Right renal pelvis (tissue), 4 donors: ENCODE measurements at regions not wholly inside any gene's neighbourhood (a gene's known extent, or its start where the extent isn't known, plus 50 kb on each side); places are given as distances from the start of the nearest gene placed in this dataset.

Source experiments
- DNase-seq, 4 donors: peaks; one replicate each; pipeline ENCODE4 v3.0.0-alpha.2; 2013; ENCODE audit warnings: low read depth in 4 of 4, low spot score in 3 of 4, missing footprints in 1 of 4

DNA sequence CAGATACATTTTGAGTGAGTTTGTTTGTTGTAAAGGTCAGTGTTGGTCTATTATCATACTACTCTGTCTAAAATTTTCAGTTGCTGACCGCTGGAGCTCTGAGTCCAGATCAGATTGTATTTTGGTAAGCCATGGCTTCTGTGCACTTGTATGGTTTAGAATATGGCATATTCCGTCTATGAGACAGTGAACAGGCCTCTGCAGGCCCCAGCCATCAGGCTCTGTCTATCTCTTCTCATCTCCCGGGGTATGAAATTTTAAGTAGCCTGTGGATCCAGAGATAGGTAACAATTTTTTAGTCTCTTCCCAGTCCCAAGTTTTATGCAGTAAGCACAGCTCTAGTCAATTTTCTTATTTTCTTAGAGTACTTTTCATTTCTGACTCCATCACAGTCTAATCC, 1929.1 kb upstream of the SEL1L start:
- DNase-seq, result no peak

- DNase-seq, result peak in 3 of 4 donors; percentile 24 to 38 (median 28)
These were observed 1929.9 kb upstream of the SEL1L start for GRCh38 chr14:83463500-83464098.

DNA sequence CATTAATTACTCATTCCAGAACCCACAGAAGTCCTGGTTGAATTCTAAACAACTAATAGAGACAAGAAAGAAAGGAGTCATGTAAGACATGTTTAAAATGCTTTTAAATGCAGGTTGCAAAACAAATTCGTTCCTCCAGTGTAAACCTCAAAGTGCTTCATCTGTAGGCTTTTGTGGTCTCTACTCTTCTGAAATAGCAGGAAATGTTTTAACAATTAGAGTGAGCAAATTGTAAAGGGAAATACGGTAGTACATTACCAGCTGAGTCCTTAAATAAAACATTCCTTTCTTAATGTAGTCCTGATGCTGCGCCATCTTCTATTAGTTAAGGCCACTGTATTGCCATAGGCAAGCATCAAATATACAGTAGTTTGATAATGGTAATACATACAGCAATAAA, 1934.2 kb upstream of the SEL1L start:
- DNase-seq, result no peak

- peak; percentile 10 to 41 (median 21) for DNase-seq
These were observed 1936.8 kb upstream of the SEL1L start for GRCh38 chr14:83470466-83470865.

- DNase-seq, result no peak
These were observed 1937.5 kb upstream of the SEL1L start for GRCh38 chr14:83470959-83471695.

GRCh38 chr14:83473416-83474235, 1940.0 kb upstream of the SEL1L start:
- DNase-seq, result no peak

- no peak for DNase-seq
These were observed 1945.1 kb upstream of the SEL1L start for GRCh38 chr14:83478741-83479140.

DNA sequence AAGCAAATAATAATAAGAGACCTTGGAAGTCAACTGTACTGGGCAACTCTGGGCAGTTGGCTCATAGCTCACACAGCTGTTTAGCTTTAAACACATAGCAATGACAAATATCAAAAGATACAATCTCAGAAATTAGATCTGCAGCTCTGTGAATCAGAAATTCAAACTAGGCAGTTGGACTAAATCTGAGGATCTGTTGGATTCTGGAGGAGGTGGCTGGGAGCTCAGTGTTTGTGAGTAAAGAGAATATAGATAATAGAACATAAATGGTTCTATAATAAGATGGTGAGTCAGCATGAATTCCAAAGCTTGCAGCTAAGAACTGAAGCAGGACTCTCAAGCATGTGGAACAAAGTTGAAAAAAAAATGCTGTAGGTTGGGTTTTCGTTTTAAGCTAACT, 1949.4 kb upstream of the SEL1L start:
- no peak for DNase-seq

DNA sequence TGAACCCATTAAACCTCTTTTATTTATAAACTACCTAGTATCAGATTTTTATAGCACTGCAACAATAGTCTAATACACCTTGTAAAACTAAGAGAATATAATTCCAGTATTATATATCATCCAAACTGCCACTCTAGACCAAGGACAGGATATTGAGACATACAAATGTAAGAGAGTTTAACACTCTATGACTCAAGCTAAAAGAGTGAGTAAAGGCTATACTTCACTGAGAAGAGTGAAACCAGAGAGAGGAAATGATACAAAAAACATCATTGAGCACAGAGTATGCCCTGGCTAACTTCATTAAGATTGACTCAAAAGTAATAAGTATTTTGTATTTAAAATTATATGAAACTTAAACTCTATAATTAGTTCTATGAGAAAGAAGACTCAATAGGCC, 1951.9 kb upstream of the SEL1L start:
- no peak for DNase-seq

- DNase-seq, result no peak
These were observed 1957.4 kb upstream of the SEL1L start for GRCh38 chr14:83491091-83491490.

- peak in 1 of 4 donors; percentile 1 for DNase-seq
These were observed 1987.2 kb upstream of the SEL1L start for GRCh38 chr14:83520837-83521236.

GRCh38 chr14:83529531-83529930, 1995.9 kb upstream of the SEL1L start:
- DNase-seq, result no peak

- DNase-seq, result no peak
These were observed 1996.2 kb upstream of the FLRT2 start for GRCh38 chr14:83533734-83534133.

GRCh38 chr14:83534995-83535394, 1994.9 kb upstream of the FLRT2 start:
- DNase-seq, result no peak

- no peak for DNase-seq
These were observed 1994.5 kb upstream of the FLRT2 start for GRCh38 chr14:83535444-83535843.

DNA sequence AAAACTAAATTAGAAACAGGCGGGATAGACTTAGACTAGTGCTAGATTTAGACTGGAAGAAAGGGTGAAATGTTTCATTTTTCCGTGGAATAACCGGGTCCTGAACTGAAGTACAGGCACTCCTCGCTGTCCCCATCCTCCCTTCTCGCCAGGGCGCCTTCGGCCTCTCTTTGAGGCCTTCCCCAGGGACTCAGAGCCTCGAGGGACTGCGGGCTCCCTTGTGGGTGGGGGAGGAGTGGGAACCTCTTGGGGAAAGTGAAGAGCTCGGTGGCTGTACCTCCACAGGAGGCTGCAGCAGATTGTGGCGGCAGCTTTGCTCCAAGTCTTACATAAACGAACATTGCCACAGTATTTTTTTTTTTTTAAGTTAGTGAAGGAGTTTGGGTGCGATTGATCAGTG, 1988.8 kb upstream of the FLRT2 start:
- no peak for DNase-seq

DNA sequence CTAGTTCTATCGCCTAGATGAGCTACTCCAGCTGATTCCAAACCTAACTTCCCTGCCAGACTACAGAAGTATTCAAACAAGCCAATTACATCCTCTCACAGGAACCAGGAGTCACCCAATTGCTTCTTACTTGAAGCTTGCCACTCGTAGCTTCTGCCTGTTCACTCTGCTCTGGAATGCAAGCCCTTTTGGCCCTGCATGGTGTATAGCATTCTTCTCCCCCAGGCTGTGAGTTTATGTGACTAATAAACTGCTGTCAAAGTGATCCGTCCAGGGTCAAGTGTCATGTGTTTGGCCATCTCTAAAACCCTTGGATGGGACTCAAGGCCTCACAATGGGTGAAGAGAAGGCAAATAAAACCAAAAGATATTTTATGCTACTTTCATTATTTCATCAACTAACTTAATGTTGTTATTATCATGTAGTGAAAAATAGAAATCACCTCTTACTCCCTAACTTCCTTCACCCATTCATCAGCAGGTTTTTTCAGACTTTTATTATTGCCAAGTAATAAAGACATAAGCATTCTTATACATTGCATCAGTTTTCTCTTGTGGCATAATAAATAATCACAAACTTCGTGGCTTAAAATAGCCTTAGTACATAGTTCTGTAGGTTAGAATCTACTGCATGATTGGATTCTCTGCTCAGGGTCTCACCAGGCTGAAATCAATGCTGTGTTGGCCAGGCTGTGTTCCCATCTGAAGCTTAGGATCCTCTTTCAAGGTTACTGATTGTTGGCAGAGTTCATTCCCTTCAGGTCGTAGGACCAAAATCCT, 1981.7 kb upstream of the FLRT2 start:
- peak in 3 of 4 donors; percentile 5 to 25 (median 6) for DNase-seq

DNA sequence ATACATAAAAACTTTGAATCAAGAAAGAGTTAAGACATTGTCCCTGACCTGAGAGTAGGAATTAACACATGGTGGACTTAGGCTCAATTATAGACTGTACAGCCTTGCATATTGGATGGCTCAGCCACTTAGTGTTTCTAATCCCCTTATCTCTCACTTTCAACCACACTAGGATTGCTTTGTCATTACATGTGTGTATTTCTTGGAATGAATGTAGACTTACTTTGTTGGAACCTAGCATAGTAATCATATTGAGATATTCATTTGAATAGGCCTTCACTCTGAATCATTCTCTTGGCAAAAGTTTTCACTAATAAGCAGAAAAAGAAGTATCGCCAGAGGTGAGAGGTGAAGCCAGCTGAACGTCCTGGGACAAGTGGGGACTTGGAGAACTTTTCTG, 1973.9 kb upstream of the FLRT2 start:
- no peak for DNase-seq

GRCh38 chr14:83556746-83557453, 1973.0 kb upstream of the FLRT2 start:
- no peak for DNase-seq

- no peak for DNase-seq
These were observed 1971.0 kb upstream of the FLRT2 start for GRCh38 chr14:83558946-83559345.
